HG02943 (cell line): ENCODE measurements at regions not wholly inside any gene's neighbourhood (a gene's known extent, or its start where the extent isn't known, plus 50 kb on each side); places are given as distances from the start of the nearest gene placed in this dataset.
"Not testable (repeated sequence)": the region's sequence is repeated elsewhere in the genome, so short reads cannot be mapped to it uniquely, and the experiment has no call there.

ENCODE experiments used
- ATAC-seq: cut with Tn5 transposase; IDR thresholded peaks from one replicate; pipeline ENCODE4 v1.9.1; 2021; ENCODE audit warnings: mild to moderate bottlenecking, low read depth, moderate library complexity; ENCODE audit not compliant: unreplicated experiment

DNA sequence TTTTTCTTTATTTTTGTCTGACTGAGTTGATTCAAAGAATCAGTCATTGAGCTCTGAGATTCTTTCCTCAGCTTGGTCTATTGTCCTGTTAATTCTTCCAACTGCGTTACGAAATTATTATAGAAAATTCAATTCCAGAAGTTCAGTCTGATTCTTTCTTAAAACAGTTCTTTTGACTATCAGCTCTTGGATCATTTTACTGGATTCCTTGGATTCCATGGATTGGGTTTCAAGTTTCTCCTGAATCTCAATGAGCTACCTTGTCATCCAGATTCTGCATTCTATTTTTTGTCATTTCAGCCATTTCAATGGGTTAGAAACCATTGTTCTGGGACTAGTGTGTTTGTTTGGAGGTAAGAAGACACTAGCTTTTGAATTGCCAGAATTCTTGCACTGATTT lies 169.3 kb downstream of the PCDH20 start:
- ATAC-seq = no peak

DNA sequence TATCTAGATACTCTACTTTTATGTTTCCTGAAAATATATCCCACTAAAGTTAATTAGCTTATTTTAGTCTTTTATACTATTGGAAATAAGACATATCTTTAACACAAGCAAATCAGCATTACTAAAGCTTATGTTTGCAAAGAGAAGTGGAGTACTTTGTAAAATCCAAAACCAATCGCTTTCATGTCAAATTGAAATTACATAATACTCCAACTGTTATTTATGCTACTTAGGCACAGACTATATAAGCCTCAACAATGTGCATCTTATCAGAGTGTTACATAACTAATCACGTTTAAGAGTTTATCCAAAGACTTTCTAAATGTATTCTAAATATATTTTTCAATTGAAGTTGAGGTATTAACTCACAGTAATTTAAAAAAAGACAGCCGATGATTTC lies 200.0 kb downstream of the PCDH20 start:
- no peak for ATAC-seq

DNA sequence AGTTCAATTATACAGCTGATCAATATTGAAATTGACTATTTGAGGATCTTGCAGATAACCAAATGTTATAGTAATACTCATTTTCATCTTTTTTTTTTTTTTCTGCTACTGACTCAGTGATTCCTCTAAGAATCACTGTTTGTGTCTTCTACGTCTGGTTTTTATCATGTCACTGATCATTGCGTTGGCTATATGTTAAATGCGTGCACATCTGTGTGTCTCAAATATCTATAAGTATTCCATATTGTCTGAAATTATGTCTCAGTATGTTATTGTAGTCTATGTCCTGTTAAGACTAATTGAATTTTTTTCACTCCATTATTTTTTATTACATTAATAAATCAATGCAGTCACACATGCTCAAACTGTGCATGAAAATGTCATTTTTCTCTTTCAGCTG lies 200.5 kb downstream of the PCDH20 start:
- no peak for ATAC-seq

DNA sequence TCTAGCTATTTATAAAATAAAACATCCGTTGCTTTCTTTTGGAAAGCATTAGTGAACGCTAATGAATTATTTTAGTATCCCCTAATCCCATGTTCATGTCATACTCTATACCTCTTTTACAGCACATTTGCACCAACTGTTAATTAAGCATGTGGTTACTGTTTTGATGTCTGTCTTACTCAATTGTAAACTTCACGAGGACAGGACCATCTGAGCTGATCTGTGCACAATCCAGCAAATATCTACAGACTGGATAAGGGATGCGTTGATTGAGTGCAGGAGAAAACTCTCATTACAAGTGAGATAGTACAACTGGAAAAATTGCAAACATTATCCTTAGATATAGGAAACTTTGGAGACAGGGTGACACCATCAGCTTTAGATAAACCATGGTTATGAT lies 201.1 kb downstream of the PCDH20 start:
- no peak for ATAC-seq

DNA sequence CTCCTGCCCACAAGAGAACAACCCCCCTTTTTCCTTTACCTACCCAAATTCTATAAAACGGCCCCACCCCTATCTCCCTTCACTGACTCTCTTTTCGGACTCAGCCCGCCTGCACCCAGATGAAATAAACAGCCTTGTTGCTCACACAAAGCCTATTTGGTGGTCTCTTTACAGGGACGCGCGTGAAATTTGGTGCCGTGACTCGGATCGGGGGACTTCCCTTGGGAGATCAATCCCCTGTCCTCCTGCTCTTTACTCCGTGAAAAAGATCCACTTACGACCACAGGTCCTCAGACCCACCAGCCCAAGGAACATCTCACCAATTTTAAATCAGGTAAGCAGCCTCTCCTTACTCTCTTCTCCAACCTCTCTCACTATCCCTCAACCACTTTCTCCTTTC lies 209.8 kb downstream of the PCDH20 start:
- ATAC-seq = not testable (repeated sequence)

DNA sequence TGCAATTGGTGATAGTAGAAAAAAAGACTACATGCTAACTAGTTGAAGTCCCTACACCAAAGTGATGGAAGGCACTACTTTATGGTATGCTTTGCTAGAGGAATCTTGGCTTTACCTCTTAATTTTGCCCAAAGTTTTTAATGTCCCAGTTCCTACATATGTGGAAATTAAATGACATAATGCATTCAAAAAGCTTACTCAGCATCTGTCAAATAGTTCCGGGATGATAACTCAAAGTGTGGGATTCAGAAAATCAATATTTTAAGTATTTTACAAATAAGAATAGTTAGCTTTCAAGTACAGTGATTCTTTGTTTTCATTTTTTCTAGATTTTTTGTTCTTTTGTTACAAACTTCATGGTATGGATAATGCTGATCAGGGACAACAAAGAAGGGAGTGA lies 211.6 kb downstream of the PCDH20 start:
- ATAC-seq = no peak

DNA sequence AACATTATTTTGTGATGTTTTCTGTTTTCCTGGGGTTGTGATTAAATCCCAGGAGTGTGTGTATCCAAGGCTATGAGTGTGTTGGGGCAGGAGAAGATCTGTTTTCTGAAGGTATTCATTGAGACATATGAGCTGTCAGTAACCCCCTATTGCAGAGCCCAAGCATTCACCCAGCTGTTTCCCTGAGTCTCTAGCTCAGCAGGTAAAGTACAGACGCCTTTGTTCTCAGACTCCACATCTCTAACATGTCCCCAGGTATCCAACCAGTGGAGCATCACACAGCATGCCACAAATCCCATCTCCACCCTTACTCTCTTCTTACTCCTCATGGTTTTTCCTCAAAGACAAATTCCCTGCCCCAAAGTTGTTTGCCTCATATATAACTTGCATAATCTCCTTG lies 213.6 kb downstream of the PCDH20 start:
- ATAC-seq = no peak

DNA sequence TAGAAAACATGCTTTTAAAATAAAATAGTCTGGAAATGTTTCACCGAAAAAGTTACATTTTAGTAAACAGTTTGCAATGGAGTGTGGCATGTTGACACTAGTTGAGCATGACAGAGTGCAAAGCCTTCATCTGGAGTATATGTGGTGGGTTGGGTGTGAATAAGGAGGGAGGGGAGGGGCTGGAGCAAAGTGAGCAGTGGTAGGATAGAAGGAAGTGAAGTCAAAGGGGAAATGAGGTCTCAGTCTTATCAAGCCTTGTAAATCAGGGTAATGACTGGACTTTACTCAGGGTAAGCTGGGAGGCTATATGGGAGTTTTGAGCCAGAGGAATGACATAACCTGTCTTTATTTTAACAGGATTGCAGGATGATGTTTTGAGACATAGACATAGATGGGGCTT lies 222.8 kb downstream of the PCDH20 start:
- no peak for ATAC-seq

DNA sequence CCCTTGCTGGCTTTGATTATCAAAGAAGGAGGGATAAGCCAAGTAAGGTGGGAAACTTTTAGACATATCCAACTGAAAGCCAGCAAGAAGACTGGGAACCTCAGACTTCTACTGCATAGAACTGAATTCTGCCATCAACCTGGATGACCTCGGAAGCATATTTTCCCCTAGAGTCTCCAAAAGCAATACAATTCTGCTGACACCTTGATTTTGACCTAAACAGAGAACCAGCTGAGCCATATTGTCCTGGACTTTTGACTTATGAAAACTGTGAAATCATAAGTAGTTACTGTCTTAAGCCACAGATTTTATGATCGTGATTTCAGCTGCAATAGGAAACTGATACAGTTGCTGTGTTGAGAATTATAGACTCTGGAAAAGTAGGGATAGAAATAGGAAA lies 227.6 kb downstream of the PCDH20 start:
- no peak for ATAC-seq

DNA sequence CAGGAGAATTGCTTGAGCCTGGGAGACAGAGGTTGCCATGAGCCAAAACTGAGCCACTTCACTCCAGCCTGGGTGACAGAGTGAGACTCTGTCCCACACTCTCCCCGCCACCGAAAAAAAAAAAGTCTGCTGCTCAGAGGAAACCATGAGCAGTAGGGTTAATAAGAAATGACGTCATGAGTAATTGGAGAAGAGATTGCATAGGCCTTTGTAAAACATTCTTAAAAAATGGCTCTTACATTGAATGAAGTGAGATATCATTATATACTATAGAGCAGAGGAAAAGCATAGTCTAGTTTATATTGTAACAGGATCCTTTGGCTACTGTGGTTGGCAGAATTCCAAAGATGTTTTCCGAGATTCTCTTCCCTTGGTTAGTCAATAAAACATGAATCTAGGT lies 228.2 kb downstream of the PCDH20 start:
- ATAC-seq = no peak

DNA sequence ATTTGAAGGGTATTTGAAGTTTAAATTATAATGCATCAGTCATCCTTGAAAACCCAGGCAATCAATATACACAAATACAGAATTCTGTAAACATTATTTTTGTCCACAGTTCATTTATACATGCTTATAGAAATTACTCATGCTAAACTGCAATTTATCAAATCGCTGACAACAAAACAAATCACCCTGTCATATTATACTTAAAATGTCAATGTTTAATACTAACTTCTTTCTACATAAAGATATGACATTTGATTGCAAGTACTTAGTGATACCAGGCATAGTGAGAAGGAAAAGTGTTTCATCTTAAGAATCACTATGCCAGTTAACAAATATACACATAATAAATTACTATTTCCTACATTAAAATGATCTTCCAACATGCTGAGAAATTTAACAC lies 232.0 kb downstream of the PCDH20 start:
- ATAC-seq = no peak

DNA sequence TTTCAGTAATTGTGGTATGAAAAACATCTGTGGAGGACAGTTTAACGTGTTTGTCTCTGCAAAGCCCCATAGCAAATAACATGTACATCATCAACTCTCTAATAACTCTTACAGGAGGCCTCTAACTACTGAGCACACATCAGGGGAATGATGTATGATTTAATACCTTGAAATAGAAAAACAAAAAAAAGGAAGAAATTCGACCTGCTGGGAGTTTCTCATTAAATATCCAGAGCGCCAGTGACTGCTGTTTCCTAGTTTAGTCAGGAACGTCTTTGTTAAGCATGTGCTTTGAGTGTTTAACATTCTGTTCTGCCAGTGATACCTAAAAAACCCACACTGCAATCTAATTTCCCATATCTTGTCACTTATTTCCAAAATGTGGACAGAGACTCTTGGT lies 235.4 kb downstream of the PCDH20 start:
- ATAC-seq = no peak

DNA sequence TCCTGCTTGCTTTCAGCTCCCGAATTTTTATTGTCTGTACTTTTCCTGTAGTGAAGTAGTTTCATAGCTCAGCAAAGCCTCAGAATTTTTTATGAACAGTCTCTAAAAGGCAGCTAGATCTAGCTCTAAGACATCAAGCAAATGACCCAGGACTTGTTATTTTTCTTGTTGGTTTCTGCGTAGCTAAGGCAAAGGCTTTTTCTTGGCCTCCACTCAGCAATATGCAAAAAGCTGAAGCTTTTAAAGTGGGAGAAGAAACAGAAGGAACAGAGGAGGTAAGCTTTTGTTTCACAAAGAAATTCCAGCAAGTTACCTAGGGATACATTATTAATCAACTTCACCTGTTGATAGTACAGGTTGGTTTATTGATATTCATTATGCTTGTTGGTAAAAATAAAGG lies 235.9 kb downstream of the PCDH20 start:
- no peak for ATAC-seq

DNA sequence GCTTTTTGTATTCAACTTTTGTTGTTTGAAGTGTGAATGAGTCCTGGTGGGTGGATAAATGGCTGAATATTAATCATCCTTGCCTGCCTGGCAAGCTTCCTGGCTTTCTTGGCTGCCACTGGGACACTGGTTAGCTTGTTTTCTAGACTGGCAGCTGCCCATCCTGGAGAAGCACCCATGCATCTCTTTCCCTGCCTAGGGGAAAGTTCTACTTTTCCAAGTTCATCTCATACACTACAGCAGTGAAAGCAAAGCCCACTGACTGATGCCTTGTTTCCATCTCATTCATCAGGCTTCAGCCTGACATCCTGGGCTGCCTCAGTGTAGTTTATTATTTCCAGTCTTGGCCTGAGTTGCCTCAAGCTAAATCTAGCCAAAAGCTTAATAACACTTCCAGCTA lies 244.8 kb downstream of the PCDH20 start:
- ATAC-seq = no peak

DNA sequence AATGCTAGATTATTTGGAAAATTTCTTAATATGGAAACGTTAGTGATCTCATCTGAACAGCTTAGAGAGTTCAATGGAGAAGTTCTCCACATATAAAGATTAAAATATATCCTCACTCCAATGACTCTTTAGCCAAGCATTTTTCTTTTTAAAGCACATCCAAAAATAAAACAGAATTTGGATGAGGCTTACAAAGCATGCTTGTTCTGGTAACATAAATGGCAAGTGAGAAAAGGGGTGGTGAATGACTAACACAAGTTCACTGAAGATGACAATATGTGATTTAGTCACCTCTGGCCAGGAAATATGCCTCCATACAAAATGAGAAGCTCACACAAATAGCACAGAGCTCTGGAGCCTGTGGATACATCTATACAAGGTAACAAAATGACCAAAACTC lies 253.0 kb downstream of the PCDH20 start:
- no peak for ATAC-seq

DNA sequence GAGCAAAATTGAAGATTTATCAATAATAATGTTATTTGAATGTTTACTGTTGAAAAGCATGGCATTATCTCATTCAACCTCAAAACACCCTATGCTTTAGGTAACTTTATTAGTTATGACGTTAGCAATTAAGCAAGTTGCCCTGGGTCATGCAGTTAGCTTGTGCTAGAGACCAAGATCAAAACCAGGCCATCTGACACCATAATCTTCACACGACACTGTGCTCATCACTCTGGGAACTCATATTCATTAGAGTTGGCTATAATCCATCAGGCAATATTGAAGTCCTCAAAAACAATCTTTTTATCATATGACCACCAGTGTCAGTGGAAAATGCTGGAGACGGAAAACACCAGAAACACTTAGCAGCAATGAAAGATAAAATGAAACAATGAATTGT lies 253.5 kb downstream of the PCDH20 start:
- no peak for ATAC-seq

DNA sequence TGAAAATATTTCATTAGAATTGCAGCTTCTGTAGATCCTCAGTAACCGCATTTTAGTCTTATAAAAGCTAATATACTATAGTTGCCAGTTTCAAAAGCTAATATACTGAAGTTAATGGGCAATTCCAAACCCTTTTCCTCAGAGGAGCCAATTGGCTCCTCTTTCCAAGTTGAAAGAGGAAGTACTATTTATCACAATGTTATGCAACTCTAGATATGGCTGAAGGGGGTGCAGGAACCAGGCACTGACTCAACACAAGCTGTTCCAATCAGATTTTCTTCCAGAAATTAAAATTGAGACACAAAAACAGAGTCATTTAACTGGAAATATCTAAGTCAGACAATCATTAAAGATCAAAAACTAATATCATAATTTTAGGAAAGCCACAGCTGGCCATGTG lies 258.9 kb downstream of the PCDH20 start:
- ATAC-seq = no peak

DNA sequence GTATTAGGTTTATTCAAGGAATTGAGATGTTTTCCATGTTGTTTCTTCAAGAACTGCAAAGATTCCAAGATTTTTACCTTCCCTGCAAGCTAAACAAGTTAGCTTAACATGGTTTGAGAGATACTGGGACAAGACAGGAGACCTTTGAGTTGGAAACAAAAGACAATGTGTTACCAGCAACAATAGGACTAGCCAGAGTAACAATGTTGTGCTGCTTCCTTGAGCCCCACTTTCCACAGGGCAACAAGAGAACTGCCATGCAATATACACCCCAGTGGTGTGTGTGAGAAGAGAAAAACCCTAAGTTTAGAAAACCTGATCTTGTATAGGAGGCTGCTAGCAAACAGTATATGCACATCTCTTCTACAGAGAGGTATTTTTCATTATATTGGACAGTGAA lies 264.6 kb downstream of the PCDH20 start:
- ATAC-seq = no peak

DNA sequence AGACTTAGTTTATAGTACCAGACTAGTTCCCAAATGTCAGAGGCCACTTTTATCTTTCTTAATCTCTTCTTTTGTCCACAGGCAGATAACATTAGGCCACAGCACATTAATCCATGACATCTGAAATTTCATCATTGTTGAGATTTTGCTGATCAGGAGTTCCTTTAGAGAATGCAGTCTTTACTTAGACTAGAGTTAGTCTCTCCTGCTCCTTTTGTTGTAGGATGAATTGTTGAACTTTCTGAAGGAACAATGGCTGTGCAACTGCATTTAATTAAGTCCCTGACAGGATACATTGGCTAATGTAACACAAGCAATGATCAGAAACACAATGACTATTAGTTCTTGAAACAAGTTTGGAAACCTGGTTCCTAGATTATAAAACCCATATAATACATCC lies 266.3 kb downstream of the PCDH20 start:
- no peak for ATAC-seq

DNA sequence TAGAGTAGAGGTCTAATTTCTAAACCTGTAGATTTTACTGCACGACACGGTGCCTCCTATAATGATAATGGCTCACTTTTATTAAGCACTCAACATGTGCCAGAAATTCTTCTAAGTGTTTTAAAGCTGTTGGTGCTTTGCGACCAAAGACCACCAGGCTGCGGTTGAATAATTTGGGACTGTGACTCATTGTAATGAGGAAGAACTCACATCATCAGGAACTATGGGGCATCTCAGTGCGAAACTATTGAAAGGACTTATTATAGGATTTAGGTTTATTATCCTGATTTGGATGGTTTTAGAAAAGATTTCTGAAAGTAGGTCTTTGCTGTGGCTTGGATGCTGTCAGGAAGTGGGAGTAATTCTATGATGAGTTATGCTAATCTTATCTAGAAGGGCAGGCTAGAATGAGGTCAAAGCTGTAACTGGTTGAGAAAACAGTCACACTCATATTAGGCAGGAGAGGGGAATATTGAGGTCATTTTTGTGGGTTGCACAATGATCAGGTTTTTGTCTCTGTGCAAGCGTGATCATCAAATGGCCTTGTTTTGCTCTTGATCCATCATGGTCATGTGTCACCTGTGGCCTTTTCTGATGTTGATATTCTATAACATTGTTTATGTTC lies 266.8 kb downstream of the PCDH20 start:
- ATAC-seq = no peak

DNA sequence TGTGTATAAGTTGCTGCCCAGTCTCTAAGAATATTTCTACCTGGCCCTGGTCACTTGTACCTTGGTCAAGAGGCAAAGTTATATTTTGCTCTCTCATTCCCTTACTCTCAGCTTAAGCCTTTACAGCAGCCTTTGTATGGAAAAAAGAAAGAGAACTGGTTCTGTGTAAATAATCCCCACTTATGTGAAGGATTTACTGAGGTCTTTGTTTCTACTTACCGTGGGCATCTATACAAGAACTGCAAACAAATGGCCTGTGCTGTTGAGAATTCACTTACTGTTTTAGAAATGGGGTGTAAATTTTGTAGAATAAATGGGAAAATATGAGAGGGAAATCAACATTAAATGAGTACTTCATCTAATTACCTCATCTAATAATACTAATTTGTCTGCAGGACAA lies 267.4 kb downstream of the PCDH20 start:
- ATAC-seq = no peak

DNA sequence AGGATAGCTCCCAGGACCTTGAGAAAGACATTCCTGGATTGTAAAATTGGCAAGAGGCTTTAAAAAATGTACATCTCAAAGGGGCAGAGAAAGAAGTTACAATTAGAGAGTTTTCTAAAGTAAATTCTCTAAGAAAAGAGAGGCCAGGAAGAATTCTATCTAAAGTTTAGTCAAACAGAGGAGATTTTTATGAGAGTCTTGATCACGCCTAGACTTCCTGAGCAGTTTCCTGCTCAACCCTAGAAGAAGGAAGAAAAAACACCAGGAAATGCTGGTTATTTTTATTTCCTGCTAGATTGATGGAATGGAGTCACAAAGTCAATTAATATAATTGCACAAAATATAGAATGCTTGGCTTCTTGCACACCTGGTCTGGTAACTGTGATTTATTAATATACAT lies 269.1 kb downstream of the PCDH20 start:
- ATAC-seq = no peak

DNA sequence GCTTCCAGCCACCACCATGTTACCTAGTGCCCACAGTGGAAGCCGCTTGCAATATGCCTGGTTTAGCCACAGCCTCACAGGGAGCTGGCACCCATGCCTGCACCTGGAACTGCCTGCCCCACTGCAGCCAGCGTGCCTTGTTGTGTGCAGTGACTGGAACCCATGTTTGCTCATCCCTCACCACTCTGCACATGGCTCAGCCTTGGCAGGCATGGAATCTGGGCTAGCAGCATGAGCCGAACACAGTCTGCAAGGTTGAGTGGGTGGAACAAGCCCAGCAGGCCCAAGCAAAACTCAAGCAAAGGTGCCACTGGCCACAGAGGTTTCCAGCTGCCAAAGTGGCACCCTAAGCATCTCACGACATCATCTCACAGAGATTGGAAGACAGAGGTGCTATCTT lies 269.5 kb downstream of the PCDH20 start:
- no peak for ATAC-seq
